ENCODE measurements at regions not wholly inside any gene's neighbourhood (a gene's known extent, or its start where the extent isn't known, plus 50 kb on each side); places are given as distances from the start of the nearest gene placed in this dataset.
"Not testable (repeated sequence)": the region's sequence is repeated elsewhere in the genome, so short reads cannot be mapped to it uniquely, and the experiment has no call there.

DNA sequence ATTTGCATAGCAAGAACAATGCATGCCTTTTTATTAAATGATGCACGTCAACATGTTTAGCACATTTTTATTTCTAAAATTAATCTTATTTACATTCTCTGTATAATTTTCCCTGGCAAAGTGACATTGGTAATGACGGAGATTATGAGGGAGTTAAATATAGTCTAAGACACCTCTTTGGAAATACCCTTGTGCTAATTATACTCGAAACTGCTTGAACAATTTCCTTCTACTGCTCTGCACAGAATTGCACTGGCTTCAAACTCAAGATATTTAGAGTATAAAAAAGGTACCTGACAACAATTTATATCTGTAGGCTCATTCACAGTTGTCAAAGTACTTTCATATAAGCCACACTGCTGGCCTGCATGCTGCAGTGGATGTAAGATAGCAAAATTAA lies 602.7 kb downstream of the NXPH1 start:
- Mint-ChIP-seq H3K4me3 (no peak overlapping the region), H3K9me3 (peaks cover 2% of the 10 kb centered on the region), H3K27me3 (no peaks in the 10 kb centered on the region), H3K36me3 (no peaks in the 10 kb centered on the region), H3K4me1 (no peaks in the 10 kb centered on the region), H3K27ac (no peak overlapping the region)
- DNase-seq: no peak
- CTCF ChIA-PET: no interaction called here

- CTCF ChIA-PET: no interaction called here
- Mint-ChIP-seq H3K4me3 (no peak overlapping the region), H3K27ac (no peak overlapping the region), H3K4me1 (no peaks in the 10 kb centered on the region), H3K27me3 (no peaks in the 10 kb centered on the region), H3K36me3 (no peaks in the 10 kb centered on the region), H3K9me3 (peaks cover 15% of the 10 kb centered on the region)
- no peak for DNase-seq
These were observed 637.9 kb downstream of the NXPH1 start for GRCh38 chr7:9071160-9071762.

DNA sequence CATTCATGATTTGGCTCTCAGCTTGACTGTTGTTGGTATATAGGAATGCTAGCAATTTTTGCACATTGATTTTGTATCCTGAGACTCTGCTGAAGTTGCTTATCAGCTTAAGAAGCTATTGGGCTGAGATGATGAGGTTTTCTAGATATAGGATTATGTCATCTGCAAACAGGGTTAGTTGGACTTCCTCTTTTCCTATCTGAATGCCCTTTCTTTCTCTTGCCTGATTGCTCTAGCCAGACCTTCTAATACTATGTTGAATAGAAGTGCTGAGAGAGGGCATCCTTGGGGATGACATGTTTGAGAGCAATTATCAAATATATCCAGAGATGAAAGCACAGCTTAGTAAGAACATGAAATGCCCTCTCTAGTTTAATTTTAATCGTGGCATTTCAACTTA lies 642.4 kb downstream of the NXPH1 start:
- peaks cover 10% of the 10 kb centered on the region for H3K9me3 Mint-ChIP-seq
- H3K27me3 Mint-ChIP-seq, H3K4me3 Mint-ChIP-seq, H3K4me1 Mint-ChIP-seq, DNase-seq, H3K27ac Mint-ChIP-seq, CTCF ChIA-PET, H3K36me3 Mint-ChIP-seq: not testable (repeated sequence)

DNA sequence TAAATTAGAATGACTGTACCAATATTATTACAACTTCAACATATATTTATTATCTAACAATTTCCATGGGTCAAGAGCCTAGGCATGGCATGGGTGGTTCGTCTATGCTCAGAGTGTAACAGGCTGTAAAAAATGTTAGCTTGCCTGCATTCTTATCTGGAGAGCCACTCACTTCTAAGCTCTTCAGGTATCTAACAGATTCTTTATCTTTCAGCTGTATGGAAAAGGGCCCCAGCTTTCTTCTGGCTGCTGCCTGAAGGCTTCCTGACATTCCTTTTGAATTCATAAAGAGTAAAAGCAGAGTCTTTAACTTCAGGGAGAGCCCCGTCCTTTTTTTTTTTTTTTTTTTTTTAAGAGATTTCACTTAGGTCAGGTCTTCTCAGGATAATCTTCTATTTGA lies 648.8 kb downstream of the NXPH1 start:
- H3K4me1 Mint-ChIP-seq: no peaks in the 10 kb centered on the region
- H3K4me3 Mint-ChIP-seq: no peak overlapping the region
- no peaks in the 10 kb centered on the region for H3K27me3 Mint-ChIP-seq

GRCh38 chr7:9083837-9084236 lies 650.4 kb downstream of the NXPH1 start:
- Mint-ChIP-seq H3K27ac (no peak overlapping the region), H3K9me3 (peaks cover 2% of the 10 kb centered on the region), H3K4me1 (no peaks in the 10 kb centered on the region), H3K4me3 (no peak overlapping the region), H3K27me3 (no peaks in the 10 kb centered on the region), H3K36me3 (no peaks in the 10 kb centered on the region)
- CTCF ChIA-PET: no interaction called here
- no peak for DNase-seq

More for the DNA sequence above, 648.8 kb downstream of the NXPH1 start:
- H3K27ac Mint-ChIP-seq: no peak overlapping the region
- peaks cover 2% of the 10 kb centered on the region for H3K9me3 Mint-ChIP-seq
- CTCF ChIA-PET: no interaction called here
- no peaks in the 10 kb centered on the region for H3K36me3 Mint-ChIP-seq
- no peak for DNase-seq

- Mint-ChIP-seq H3K4me1 (no peaks in the 10 kb centered on the region), H3K27me3 (no peaks in the 10 kb centered on the region), H3K27ac (no peak overlapping the region), H3K9me3 (peaks cover 3% of the 10 kb centered on the region), H3K4me3 (no peak overlapping the region), H3K36me3 (no peaks in the 10 kb centered on the region)
- CTCF ChIA-PET: no interaction called here
- no peak for DNase-seq
These were observed 657.9 kb downstream of the NXPH1 start for GRCh38 chr7:9091282-9091681.

- H3K27ac Mint-ChIP-seq: no peak overlapping the region
- CTCF ChIA-PET: no interaction called here
- H3K4me3 Mint-ChIP-seq: no peak overlapping the region
- H3K9me3 Mint-ChIP-seq: peaks cover 8% of the 10 kb centered on the region
- no peaks in the 10 kb centered on the region for H3K36me3 Mint-ChIP-seq
- no peaks in the 10 kb centered on the region for H3K27me3 Mint-ChIP-seq
- H3K4me1 Mint-ChIP-seq: no peaks in the 10 kb centered on the region
- DNase-seq: no peak
These were observed 664.2 kb downstream of the NXPH1 start for GRCh38 chr7:9097565-9098060.

- Mint-ChIP-seq H3K4me1 (no peaks in the 10 kb centered on the region), H3K9me3 (peaks cover 8% of the 10 kb centered on the region), H3K36me3 (no peaks in the 10 kb centered on the region), H3K4me3 (no peak overlapping the region), H3K27me3 (no peaks in the 10 kb centered on the region), H3K27ac (no peak overlapping the region)
- no peak for DNase-seq
- CTCF ChIA-PET: no interaction called here
These were observed 666.9 kb downstream of the NXPH1 start for GRCh38 chr7:9100289-9100688.

DNA sequence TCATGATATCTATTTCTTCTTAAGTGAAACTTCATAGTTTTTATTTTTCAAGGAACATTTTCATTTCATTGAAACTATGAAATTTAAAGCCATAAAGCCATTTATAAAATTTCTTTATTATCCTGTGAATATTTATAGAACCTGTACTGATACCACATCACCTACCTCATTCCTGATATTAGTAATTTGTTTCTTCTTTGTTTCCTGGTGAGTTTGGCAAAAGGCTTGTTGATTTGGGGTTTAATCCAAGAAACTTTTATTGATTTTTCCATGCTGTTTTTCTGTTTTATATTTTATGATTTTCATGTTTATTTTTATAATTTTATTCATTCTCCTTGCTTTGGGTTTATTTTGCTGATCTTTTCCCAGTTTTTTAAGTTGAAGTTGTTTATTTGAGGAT lies 669.4 kb downstream of the NXPH1 start:
- H3K9me3 Mint-ChIP-seq: peaks cover 4% of the 10 kb centered on the region
- H3K4me3 Mint-ChIP-seq: no peak overlapping the region
- no peaks in the 10 kb centered on the region for H3K36me3 Mint-ChIP-seq
- DNase-seq: no peak
- H3K27ac Mint-ChIP-seq: no peak overlapping the region
- CTCF ChIA-PET: no interaction called here
- H3K27me3 Mint-ChIP-seq: no peaks in the 10 kb centered on the region
- no peaks in the 10 kb centered on the region for H3K4me1 Mint-ChIP-seq

GRCh38 chr7:9106747-9107146 lies 673.3 kb downstream of the NXPH1 start:
- CTCF ChIA-PET: no interaction called here
- Mint-ChIP-seq H3K9me3 (peaks cover 11% of the 10 kb centered on the region), H3K4me1 (no peaks in the 10 kb centered on the region), H3K27ac (no peak overlapping the region), H3K27me3 (no peaks in the 10 kb centered on the region), H3K36me3 (no peaks in the 10 kb centered on the region), H3K4me3 (no peak overlapping the region)
- DNase-seq: no peak

DNA sequence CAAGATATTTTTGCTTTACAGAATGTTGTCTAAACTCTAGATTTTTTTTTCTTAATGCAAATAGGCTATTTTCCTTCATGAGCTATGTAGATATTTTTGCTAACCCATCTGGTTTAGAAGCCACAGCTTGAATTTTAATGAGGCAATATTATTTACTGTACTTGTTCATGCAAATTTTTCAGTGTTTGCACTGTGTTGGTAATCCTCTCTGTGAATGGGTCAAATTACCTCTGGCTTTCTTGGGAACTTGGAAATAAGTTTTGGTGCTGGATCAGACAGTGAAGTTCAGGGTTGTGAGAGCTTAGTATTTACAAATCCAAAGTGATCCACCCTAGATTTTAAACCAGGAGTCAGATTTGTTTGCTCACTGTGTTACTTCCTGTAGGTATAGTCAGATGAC lies 686.9 kb downstream of the NXPH1 start:
- no peak for DNase-seq
- Mint-ChIP-seq H3K4me3 (no peak overlapping the region), H3K27ac (no peak overlapping the region), H3K4me1 (no peaks in the 10 kb centered on the region), H3K27me3 (no peaks in the 10 kb centered on the region), H3K36me3 (no peaks in the 10 kb centered on the region), H3K9me3 (peaks cover 6% of the 10 kb centered on the region)
- CTCF ChIA-PET: no interaction called here

- no peaks in the 10 kb centered on the region for H3K4me1 Mint-ChIP-seq
- H3K27ac Mint-ChIP-seq: no peak overlapping the region
- peaks cover 5% of the 10 kb centered on the region for H3K9me3 Mint-ChIP-seq
- H3K4me3 Mint-ChIP-seq: no peak overlapping the region
- no peaks in the 10 kb centered on the region for H3K27me3 Mint-ChIP-seq
- CTCF ChIA-PET: no interaction called here
- no peak for DNase-seq
- H3K36me3 Mint-ChIP-seq: no peaks in the 10 kb centered on the region
These were observed 690.9 kb downstream of the NXPH1 start for GRCh38 chr7:9124320-9124719.

DNA sequence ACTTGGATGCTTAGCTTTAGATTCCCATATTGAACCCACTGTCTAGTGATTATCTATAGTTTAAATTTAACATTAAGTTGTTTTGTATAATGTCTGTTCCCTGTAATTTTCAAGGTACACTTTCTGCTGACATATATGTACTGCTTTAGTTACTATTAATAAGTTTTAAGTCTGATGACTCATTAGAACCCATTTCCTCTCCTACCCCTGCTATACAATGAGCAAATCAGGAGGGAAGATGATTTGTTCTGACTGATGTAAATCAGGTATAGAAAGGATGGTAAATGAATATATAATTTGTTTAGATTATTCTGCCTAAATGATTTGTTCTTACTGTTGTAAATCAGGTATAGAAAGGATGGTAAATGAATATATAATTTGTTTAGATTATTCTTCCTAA lies 691.8 kb downstream of the NXPH1 start:
- peaks cover 5% of the 10 kb centered on the region for H3K9me3 Mint-ChIP-seq
- no peaks in the 10 kb centered on the region for H3K36me3 Mint-ChIP-seq
- DNase-seq: no peak
- no peak overlapping the region for H3K27ac Mint-ChIP-seq
- CTCF ChIA-PET: no interaction called here
- H3K27me3 Mint-ChIP-seq: no peaks in the 10 kb centered on the region
- H3K4me3 Mint-ChIP-seq: no peak overlapping the region
- H3K4me1 Mint-ChIP-seq: no peaks in the 10 kb centered on the region

DNA sequence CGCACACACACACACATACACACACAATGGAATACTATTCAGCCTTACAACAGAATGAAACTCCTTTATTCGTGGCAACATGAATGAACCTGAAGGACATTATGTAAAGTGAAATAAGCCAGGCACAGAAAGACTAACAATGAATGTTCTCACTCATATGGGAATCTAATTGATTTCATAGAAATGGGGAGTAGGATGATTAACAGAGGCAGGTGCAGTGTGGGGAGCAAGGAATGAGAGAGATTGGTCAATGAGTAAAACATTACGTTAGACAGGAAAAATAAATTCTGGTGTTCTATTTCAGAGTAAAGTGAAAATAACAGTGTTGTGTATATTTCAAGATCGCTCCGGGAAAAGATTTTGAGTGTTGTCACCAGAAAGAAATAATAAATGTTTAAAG lies 694.5 kb downstream of the NXPH1 start:
- Mint-ChIP-seq H3K4me3 (no peak overlapping the region), H3K27ac (no peak overlapping the region), H3K27me3 (no peaks in the 10 kb centered on the region), H3K9me3 (peaks cover 7% of the 10 kb centered on the region), H3K4me1 (no peaks in the 10 kb centered on the region), H3K36me3 (no peaks in the 10 kb centered on the region)
- no peak for DNase-seq
- CTCF ChIA-PET: no interaction called here

DNA sequence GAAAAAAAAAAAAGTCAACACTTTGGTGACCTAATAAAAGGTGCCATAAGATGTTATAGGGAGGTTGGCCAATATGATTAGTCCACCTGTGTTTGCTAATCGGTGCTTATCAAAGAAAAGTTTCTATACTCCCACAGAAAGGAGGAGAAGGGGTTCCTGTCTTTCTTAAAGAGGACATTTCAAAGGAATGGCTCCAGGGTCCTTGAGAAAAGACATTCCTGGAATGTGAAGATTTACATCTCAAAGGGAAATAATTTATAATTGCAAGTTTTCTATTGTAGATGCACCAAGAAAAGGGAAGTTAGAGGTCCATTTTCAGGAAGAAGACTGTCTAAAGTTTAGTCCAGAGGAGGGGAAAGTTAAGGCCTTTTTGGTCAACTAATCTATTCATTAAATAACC lies 715.3 kb downstream of the NXPH1 start:
- Mint-ChIP-seq H3K27ac (no peak overlapping the region), H3K4me3 (no peak overlapping the region), H3K36me3 (no peaks in the 10 kb centered on the region), H3K27me3 (no peaks in the 10 kb centered on the region), H3K9me3 (peaks cover 5% of the 10 kb centered on the region), H3K4me1 (no peaks in the 10 kb centered on the region)
- CTCF ChIA-PET: no interaction called here
- DNase-seq: no peak

GRCh38 chr7:9149499-9150082 lies 716.2 kb downstream of the NXPH1 start:
- no peaks in the 10 kb centered on the region for H3K4me1 Mint-ChIP-seq
- H3K9me3 Mint-ChIP-seq: peaks cover 5% of the 10 kb centered on the region
- no peaks in the 10 kb centered on the region for H3K36me3 Mint-ChIP-seq
- CTCF ChIA-PET: no interaction called here
- H3K27ac Mint-ChIP-seq: no peak overlapping the region
- H3K27me3 Mint-ChIP-seq: no peaks in the 10 kb centered on the region
- H3K4me3 Mint-ChIP-seq: no peak overlapping the region
- no peak for DNase-seq
